H54 (cell line): ENCODE measurements at regions not wholly inside any gene's neighbourhood (a gene's known extent, or its start where the extent isn't known, plus 50 kb on each side); places are given as distances from the start of the nearest gene placed in this dataset.
"Not testable (repeated sequence)": the region's sequence is repeated elsewhere in the genome, so short reads cannot be mapped to it uniquely, and the experiment has no call there.

Source experiments
- DNase-seq: peaks from one replicate; pipeline ENCODE4 v3.0.0; 2011; ENCODE audit warnings: low spot score, mixed read lengths; ENCODE audit not compliant: insufficient read length
- FAIRE-seq: peaks from 3 replicates; lab custom pipeline; 2011; peaks lifted over from hg19 to GRCh38; lab: Jason Lieb, UNC
- POLR2A ChIP-seq: IDR thresholded peaks from 2 replicates; pipeline ENCODE4 v1.6.1; 2011; ENCODE audit warnings: low read depth, mild to moderate bottlenecking, low read length

DNA sequence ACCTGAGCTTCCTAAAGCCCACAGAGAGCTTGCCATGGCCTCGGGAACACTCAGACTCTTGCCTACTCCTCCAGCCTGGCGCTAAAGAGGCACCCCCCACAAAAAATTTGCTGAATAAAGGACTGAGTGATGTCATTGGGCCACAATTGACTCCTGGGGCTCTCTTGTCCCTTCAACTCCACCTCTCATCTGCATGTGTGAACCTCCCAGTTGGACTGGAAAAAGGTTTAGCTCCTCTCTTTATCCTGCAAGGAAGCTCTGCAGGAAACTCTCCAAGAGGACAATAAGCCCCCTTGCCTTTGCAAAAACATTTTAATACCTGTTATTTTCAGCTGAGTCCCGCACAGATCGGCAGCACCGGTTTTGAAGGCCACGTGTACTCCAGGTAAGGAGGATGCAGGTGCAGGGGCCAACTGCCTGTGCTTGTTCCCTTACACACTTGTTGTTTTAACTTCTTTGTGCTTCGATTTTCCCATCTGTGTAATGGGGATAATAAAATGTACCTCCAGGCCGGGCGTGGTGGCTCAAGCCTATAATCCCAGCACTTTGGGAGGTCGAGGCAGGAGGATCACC is 107.3 kb downstream of the TFAP2C start:
- FAIRE-seq = no peak
- no peak for DNase-seq
- no peak for TF ChIP-seq POLR2A

DNA sequence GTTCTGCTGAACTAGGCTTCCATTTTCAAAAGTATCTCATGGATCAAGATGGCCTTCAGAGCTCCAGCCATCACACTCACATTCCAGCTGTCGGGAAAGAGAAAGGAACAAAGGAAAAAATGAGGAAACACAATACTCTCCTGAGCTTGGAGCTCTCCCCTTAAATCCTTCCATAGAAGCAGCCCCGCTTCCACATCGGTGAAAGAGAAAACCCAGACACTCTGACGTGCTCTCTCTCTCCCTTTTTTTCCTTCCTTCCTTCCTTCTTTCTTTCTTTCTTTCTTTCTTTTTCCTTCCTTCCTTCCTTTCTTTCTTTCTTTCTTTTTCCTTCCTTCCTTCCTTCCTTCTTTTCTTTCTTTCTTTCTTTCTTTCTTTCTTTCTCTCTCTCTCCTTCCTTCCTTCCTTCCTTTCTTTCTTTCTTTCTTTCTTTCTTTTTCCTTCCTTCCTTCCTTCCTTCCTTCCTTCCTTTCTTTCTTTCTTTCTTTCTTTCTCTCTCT is 115.3 kb downstream of the TFAP2C start:
- DNase-seq, FAIRE-seq: not testable (repeated sequence)

DNA sequence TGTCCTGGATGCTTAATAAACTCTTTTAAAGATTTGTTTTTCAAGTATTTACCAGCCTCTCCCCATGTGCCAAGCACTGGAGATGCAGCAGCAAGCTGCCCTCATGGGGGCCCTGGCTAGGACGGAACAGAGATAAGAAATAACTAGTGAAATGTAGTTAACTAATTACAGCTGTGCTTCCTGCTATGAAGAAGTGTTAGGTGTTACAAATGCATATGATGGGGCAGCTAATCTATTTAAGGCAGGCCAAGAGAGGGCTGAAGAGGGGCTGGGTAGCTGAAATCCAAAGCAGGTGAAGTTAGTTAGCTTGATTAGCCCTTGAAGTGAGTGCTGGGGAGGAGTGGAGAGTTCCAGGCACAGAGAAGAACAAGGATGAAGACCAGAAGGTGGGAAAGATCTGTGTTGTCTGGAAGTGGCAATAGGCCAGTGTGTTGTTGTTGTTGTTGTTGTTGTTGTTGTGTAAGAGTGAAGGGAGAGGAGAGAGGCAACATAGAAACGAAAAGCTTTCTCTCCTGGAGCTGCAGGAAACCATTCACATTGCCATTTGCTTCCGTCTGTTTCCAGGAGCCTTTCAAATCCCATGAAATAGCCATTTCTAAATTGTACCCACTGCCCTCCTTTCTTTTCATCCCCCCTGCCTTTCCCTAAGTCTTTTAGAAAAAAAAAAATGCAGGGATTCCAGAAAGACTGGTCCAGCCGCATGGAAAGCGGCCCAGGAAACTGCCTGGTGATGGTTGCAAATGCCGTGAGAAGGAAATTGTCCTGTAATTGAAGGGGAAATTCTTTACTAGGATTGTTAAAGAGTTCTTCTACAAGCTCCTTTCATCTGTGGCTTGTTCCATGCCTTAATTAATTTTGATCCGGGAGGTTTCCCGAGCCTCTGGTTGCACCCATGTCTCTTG is 119.6 kb downstream of the TFAP2C start:
- TF ChIP-seq POLR2A = no peak
- FAIRE-seq (no peak), DNase-seq (no peak)

DNA sequence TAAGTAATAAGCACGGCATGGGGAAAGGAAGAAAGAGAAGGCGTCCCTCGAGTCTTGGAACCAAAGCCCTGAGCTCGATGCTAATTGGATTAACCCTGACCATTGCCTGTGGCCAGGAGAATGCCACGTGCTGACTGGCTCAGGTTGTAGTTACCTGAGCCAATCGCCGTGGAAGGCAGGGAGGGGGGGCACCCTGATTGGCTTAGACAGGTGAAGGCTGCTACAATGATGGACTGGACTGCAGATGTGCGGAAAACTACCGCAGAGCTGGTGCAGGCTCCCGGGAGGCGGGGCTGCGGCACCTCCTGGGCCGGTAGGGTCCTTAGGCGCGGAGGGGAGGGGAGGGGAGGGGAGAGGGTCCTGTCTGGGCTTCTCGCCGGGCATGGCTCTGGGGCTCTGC is 121.3 kb downstream of the TFAP2C start:
- TF ChIP-seq POLR2A = no peak
- FAIRE-seq (no peak), DNase-seq (no peak)

GRCh38 chr20:56752274-56752673 is 123.2 kb downstream of the TFAP2C start:
- no peak for FAIRE-seq
- DNase-seq = no peak
- no peak for TF ChIP-seq POLR2A

DNA sequence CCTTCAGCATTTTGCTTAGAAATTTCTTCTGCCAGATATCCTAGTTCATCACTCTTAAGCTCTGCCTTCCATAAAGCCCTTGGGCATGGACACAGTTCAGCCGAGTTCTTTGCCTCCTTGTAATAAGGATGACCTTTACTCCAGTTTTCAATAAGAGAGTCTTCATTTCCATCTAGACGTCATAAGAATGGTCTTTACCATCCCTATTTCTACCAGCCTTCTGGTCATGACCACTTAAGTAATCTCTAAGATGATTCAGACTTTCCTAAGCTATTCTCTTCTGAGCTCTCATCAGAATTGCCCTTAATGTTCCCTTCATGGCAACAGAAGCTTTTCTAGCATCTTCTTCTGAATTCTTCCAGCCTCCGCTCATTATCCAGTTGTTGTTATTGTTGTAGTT is 126.1 kb downstream of the TFAP2C start:
- FAIRE-seq = no peak
- no peak for DNase-seq
- no peak for TF ChIP-seq POLR2A

DNA sequence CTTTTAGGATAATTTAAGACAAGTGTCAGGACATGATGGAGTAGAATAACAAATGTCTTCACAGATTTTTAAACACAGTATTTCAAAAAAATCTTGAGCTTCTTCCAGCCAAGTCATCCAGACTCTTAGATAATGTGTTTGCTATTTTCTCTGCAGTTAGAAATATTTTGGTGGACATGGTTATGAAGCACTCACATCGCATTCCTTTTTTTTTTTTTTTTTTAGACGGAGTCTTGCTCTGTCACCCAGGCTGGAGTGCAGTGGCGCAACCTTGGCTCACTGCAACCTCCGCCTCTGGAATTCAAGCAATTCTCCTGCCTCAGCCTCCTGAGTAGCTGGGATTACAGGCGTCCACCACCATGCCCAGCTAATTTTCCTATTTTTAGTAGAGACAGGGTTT is 127.6 kb downstream of the TFAP2C start:
- not testable (repeated sequence) for FAIRE-seq, DNase-seq

GRCh38 chr20:56758706-56759105 is 129.6 kb downstream of the TFAP2C start:
- no peak for TF ChIP-seq POLR2A
- no peak for DNase-seq

DNA sequence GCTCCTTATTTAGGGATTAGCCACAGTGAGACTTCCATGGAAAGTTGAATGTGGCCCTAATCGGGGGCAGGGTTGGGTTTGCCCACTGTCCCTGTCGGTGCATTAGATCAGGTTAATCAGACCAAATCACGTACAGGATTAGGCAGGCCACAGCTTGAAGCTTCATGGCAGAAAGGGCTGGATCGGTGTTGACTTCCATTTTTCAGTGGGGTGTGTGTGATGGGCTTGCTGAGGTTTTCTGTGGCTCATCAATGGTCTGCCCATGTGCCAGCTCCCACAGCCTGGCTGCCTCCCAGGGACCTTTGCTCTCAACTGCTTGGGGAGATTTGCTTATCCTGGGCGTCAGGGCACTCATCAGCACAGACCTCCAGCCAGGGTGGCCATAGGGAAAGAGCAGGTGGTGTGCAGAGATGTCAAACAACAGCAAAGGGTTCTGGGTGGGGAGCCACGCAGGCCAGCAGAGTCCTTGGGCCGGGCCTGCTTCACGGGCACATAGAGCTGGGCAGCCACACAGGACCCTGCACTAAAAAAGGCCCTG is 130.7 kb downstream of the TFAP2C start:
- FAIRE-seq (no peak), DNase-seq (no peak)
- TF ChIP-seq POLR2A = no peak

More at GRCh38 chr20:56758706-56759105, 129.6 kb downstream of the TFAP2C start:
- FAIRE-seq = no peak

- DNase-seq (no peak), FAIRE-seq (no peak)
- no peak for TF ChIP-seq POLR2A
Measured at GRCh38 chr20:56760610-56761009, 131.5 kb downstream of the TFAP2C start.

DNA sequence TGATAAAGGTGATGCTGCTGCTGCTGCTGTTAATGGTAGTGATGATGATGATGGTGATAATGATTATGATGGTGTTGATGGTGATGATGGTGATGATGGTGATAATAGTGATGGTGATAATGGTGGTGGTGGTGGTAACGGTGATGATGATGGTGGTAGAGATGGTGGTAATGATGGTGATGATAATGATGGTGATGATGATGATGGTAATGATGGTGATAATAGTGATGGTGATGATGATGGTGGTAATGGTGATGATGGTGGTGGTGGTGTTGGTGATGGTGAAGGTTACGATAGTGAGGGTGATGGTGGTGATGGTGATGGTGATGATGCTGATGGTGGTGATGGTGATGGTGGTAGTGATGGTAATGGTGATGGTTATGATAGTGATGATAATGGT is 132.3 kb downstream of the TFAP2C start:
- DNase-seq (no peak), FAIRE-seq (no peak)
- no peak for TF ChIP-seq POLR2A

- TF ChIP-seq POLR2A = no peak
- DNase-seq (no peak), FAIRE-seq (no peak)
Measured at GRCh38 chr20:56762401-56762800, 133.3 kb downstream of the TFAP2C start.

DNA sequence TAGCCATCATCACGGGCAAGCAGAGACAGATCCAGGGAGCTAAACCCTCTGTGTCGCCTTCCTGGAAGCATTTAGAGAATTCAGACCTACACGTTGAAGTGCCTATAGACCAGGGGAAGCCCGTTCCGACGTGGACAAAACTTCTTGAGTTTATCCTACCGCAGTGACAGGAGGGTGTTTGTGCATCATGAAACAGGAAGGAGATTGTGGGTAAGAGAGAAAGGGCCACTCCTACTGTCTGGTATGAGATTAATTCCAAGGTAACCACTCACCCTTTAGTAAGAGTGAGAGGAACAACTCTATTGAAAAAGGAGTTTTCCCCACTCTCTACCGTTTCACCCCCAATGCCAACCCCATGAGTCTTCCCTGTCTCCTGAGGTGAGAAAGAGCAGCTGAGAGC is 133.7 kb downstream of the TFAP2C start:
- DNase-seq (no peak), FAIRE-seq (no peak)
- no peak for TF ChIP-seq POLR2A

- TF ChIP-seq POLR2A = no peak
- DNase-seq (no peak), FAIRE-seq (no peak)
Measured at GRCh38 chr20:56764671-56765070, 135.6 kb downstream of the TFAP2C start.
